HFF-Myc (cell line): ENCODE measurements at regions not wholly inside any gene's neighbourhood (a gene's known extent, or its start where the extent isn't known, plus 50 kb on each side); places are given as distances from the start of the nearest gene placed in this dataset.

ENCODE experiments used
- DNase-seq: peaks from one replicate; pipeline ENCODE4 v3.0.0-alpha.2; 2011; ENCODE audit warnings: low read depth; ENCODE audit errors: extremely low read depth
- H3K4me3 ChIP-seq: replicated peaks from 2 replicates; pipeline ENCODE4 v1.5.1; 2011; ENCODE audit warnings: low read depth, mild to moderate bottlenecking, control low read depth, low read length
- TF ChIP-seq, protein P1 (sequence below): IDR thresholded peaks from 2 replicates; pipeline ENCODE4 v1.5.1; 2012; ENCODE audit warnings: mild to moderate bottlenecking, low read depth, low read length, control low read depth; ENCODE audit errors: missing control alignments

DNA sequence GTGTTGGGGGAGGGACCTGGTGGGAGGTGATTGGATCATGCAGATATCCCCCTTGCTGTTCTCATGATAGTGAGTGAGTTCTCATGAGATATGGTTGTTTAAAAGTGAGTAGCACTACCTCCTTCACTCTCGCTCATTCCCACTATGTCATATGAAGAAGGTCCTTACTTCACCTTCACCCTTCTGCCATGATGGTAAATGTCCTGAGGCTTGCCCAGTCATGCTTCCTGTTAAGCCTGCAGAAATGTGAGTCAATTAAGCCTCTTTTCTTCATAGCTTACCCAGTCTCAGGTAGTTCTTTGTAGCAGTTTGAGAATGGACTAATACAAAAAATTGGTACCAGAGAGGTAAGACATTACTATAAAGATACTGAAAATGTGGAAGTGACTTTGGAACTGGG is 425.9 kb downstream of the HTR1B start:
- TF ChIP-seq, protein P1, sequence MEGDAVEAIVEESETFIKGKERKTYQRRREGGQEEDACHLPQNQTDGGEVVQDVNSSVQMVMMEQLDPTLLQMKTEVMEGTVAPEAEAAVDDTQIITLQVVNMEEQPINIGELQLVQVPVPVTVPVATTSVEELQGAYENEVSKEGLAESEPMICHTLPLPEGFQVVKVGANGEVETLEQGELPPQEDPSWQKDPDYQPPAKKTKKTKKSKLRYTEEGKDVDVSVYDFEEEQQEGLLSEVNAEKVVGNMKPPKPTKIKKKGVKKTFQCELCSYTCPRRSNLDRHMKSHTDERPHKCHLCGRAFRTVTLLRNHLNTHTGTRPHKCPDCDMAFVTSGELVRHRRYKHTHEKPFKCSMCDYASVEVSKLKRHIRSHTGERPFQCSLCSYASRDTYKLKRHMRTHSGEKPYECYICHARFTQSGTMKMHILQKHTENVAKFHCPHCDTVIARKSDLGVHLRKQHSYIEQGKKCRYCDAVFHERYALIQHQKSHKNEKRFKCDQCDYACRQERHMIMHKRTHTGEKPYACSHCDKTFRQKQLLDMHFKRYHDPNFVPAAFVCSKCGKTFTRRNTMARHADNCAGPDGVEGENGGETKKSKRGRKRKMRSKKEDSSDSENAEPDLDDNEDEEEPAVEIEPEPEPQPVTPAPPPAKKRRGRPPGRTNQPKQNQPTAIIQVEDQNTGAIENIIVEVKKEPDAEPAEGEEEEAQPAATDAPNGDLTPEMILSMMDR: no peak
- no peak overlapping the region for H3K4me3 ChIP-seq
- no peak for DNase-seq

- DNase-seq: no peak
- H3K4me3 ChIP-seq: no peak overlapping the region
- TF ChIP-seq, protein P1: no peak
Observed at GRCh38 chr6:77036400-77036799, 426.9 kb downstream of the HTR1B start.

GRCh38 chr6:77034161-77034560 is 429.1 kb downstream of the HTR1B start:
- TF ChIP-seq, protein P1: no peak
- no peak overlapping the region for H3K4me3 ChIP-seq
- no peak for DNase-seq

- TF ChIP-seq, protein P1: no peak
- no peak overlapping the region for H3K4me3 ChIP-seq
- DNase-seq: no peak
Observed at GRCh38 chr6:77030929-77031674, 432.2 kb downstream of the HTR1B start.

GRCh38 chr6:77026341-77026740 is 436.9 kb downstream of the HTR1B start:
- H3K4me3 ChIP-seq: no peak overlapping the region
- DNase-seq: no peak
- TF ChIP-seq, protein P1: no peak

- TF ChIP-seq, protein P1: no peak
- DNase-seq: no peak
Observed at GRCh38 chr6:77025736-77026223, 437.5 kb downstream of the HTR1B start.

DNA sequence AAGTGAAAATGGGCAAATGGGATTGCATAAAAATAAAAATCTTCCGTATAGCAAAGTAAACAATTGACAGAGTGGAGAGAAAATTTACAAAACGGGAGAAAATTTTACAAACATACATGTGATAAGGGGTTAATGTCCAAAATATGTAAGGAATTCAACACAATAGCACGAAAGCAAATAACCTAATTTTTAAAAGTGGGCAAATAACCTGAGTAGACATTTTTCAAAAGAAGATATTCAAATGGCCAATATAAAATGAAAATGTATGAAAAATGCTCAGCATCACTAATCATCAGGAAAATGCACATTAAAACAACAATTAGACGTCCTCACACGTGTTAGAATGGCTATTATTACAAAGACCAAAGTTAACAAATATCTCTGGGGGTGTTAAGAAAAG is 441.5 kb downstream of the HTR1B start:
- no peak overlapping the region for H3K4me3 ChIP-seq
- no peak for DNase-seq
- TF ChIP-seq, protein P1: no peak

More at GRCh38 chr6:77025736-77026223, 437.5 kb downstream of the HTR1B start:
- H3K4me3 ChIP-seq: no peak overlapping the region
